IMR-90 (cell line): ENCODE measurements at regions not wholly inside any gene's neighbourhood (a gene's known extent, or its start where the extent isn't known, plus 50 kb on each side); places are given as distances from the start of the nearest gene placed in this dataset.

Experiments
- ATAC-seq: fragments of 200-7000 bp; cut with Tn5 transposase; 2 replicates; pipeline ENCODE4 v1.9.1; 2020; ENCODE audit warnings: low read depth, mild to moderate bottlenecking, moderate library complexity
- BruUV-seq: library from RNA; stranded (reverse); fragments of 400-500 nt; replicated peaks from 2 replicates; lab custom pipeline; 2021; lab: Mats Ljungman, UMichigan
- CTCF ChIA-PET: fragments of 300-600 bp; formaldehyde crosslinking; extraction: SDS; loops from one replicate; lab custom pipeline; 2021; ENCODE audit warnings: antibody characterized with exemption; lab: Yijun Ruan, JAX
- POLR2A ChIA-PET: fragments of 300-600 bp; sonication (Branson Sonifier 250); formaldehyde crosslinking; loops from one replicate; lab custom pipeline; 2022; ENCODE audit warnings: antibody characterized with exemption; ENCODE audit not compliant: unreplicated experiment; lab: Charles Lee
- DNase-seq: peaks from one replicate; pipeline ENCODE4 v3.0.0; 2013
- H2AFZ ChIP-seq: replicated peaks from 2 replicates; pipeline ENCODE3; 2013; ENCODE audit warnings: low read length, mild to moderate bottlenecking; ENCODE audit not compliant: poor library complexity
- H2AK5ac ChIP-seq: 2 replicates; pipeline ENCODE4 v1.6.1; 2013; ENCODE audit warnings: low read depth, low read length, inconsistent platforms
- H2AK9ac ChIP-seq: replicated peaks from 2 replicates; pipeline ENCODE3; 2013; ENCODE audit warnings: mild to moderate bottlenecking, low read depth, low read length, moderate library complexity; ENCODE audit not compliant: poor library complexity
- H2BK120ac ChIP-seq: 2 replicates; pipeline ENCODE4 v1.6.1; 2013; ENCODE audit warnings: low read depth, low read length, inconsistent platforms
- H2BK15ac ChIP-seq: 3 replicates; pipeline ENCODE4 v1.6.1; 2013; ENCODE audit warnings: low read depth, low read length, inconsistent platforms
- H2BK20ac ChIP-seq: 2 replicates; pipeline ENCODE4 v1.6.1; 2013; ENCODE audit warnings: low read depth, mild to moderate bottlenecking, inconsistent platforms, low read length, moderate library complexity
- H2BK5ac ChIP-seq: 2 replicates; pipeline ENCODE4 v1.6.1; 2013; ENCODE audit warnings: mild to moderate bottlenecking, low read depth, low read length, inconsistent platforms; ENCODE audit not compliant: poor library complexity, severe bottlenecking
- H3K14ac ChIP-seq: replicated peaks from 2 replicates; pipeline ENCODE4 v1.6.1; 2013; ENCODE audit warnings: low read depth, low read length, inconsistent platforms
- H3K18ac ChIP-seq: 2 replicates; pipeline ENCODE4 v1.6.1; 2013; ENCODE audit warnings: low read depth, low read length, control low read depth
- H3K23ac ChIP-seq: 2 replicates; pipeline ENCODE4 v1.6.1; 2013; ENCODE audit warnings: low read depth, low read length, inconsistent platforms
- H3K27ac ChIP-seq: 2 replicates; pipeline ENCODE4 v1.5.1; 2013; ENCODE audit warnings: mild to moderate bottlenecking, control low read depth, low read length; ENCODE audit not compliant: insufficient read depth
- H3K27me3 ChIP-seq: 2 replicates; pipeline ENCODE4 v1.6.1; 2013; ENCODE audit warnings: low read length; ENCODE audit not compliant: control insufficient read depth, insufficient read depth
- H3K36me3 ChIP-seq: 2 replicates; pipeline ENCODE4 v1.6.1; 2013; ENCODE audit warnings: low read length, mixed read lengths; ENCODE audit not compliant: control insufficient read depth, insufficient read depth
- H3K4ac ChIP-seq: 2 replicates; pipeline ENCODE4 v1.6.1; 2013; ENCODE audit warnings: low read depth, low read length, inconsistent platforms
- H3K4me1 ChIP-seq: 2 replicates; pipeline ENCODE4 v1.6.1; 2013; ENCODE audit warnings: low read length, mixed read lengths; ENCODE audit not compliant: control insufficient read depth, insufficient read depth
- H3K4me2 ChIP-seq: 2 replicates; pipeline ENCODE4 v1.6.1; 2013; ENCODE audit warnings: low read depth, mild to moderate bottlenecking, control low read depth, low read length, moderate library complexity
- H3K4me3 ChIP-seq: 2 replicates; pipeline ENCODE4 v1.5.1; 2013; ENCODE audit warnings: low read depth, mild to moderate bottlenecking, control low read depth, low read length, moderate library complexity; ENCODE audit not compliant: insufficient read depth
- H3K56ac ChIP-seq: 2 replicates; pipeline ENCODE4 v1.6.1; 2013; ENCODE audit warnings: low read length, inconsistent platforms; ENCODE audit not compliant: insufficient read depth; ENCODE audit errors: extremely low read depth
- H3K79me1 ChIP-seq, 2 experiments: 2 replicates each; pipeline ENCODE4 v1.6.1; 2013; ENCODE audit warnings: low read length in 2 of 2, inconsistent platforms in 1 of 2, low read depth in 1 of 2
- H3K9ac ChIP-seq: 2 replicates; pipeline ENCODE4 v1.6.1; 2013; ENCODE audit warnings: low read depth, low read length, control low read depth
- H3K9me1 ChIP-seq: 2 replicates; pipeline ENCODE4 v1.6.1; 2013; ENCODE audit warnings: low read length, inconsistent platforms; ENCODE audit not compliant: insufficient read depth
- H3K9me3 ChIP-seq: 2 replicates; pipeline ENCODE4 v1.6.1; 2013; ENCODE audit warnings: low read length; ENCODE audit not compliant: control insufficient read depth, insufficient read depth
- H4K20me1 ChIP-seq: 2 replicates; pipeline ENCODE4 v1.6.1; 2013; ENCODE audit warnings: low read length, inconsistent platforms; ENCODE audit not compliant: insufficient read depth
- H4K5ac ChIP-seq: 2 replicates; pipeline ENCODE4 v1.6.1; 2013; ENCODE audit warnings: mild to moderate bottlenecking, low read depth, low read length, control low read depth
- H4K8ac ChIP-seq, 2 experiments: 2 replicates each; pipeline ENCODE4 v1.6.1; 2013; ENCODE audit warnings: low read depth in 2 of 2, low read length in 2 of 2, control low read depth in 1 of 2, inconsistent platforms in 1 of 2
- H4K91ac ChIP-seq: 2 replicates; pipeline ENCODE4 v1.6.1; 2013; ENCODE audit warnings: low read depth, low read length, inconsistent platforms; ENCODE audit not compliant: insufficient read depth
- BHLHE40 ChIP-seq: fragments of 150-350 bp; IDR thresholded peaks from 2 replicates; pipeline ENCODE4 v1.6.1; 2016; ENCODE audit warnings: mild to moderate bottlenecking, low read depth, low read length
- CEBPB ChIP-seq: IDR thresholded peaks from 2 replicates; pipeline ENCODE4 v1.6.1; 2012; ENCODE audit warnings: low read depth, low read length, improper control_type of control experiment
- CHD1 ChIP-seq: IDR thresholded peaks from 2 replicates; pipeline ENCODE4 v1.6.1; 2012; ENCODE audit warnings: low read depth, low read length, improper control_type of control experiment
- FOS ChIP-seq: fragments of 150-350 bp; IDR thresholded peaks from 2 replicates; pipeline ENCODE4 v1.6.1; 2016; ENCODE audit warnings: low read depth, low read length
- MAFK ChIP-seq: IDR thresholded peaks from 2 replicates; pipeline ENCODE4 v1.6.1; 2012; ENCODE audit warnings: low read depth, low read length, improper control_type of control experiment
- MAZ ChIP-seq: IDR thresholded peaks from 2 replicates; pipeline ENCODE4 v1.6.1; 2012; ENCODE audit warnings: low read depth, mild to moderate bottlenecking, low read length, improper control_type of control experiment, moderate library complexity, borderline replicate concordance
- MXI1 ChIP-seq: IDR thresholded peaks from 2 replicates; pipeline ENCODE4 v1.6.1; 2012; ENCODE audit warnings: low read depth, mild to moderate bottlenecking, low read length, moderate library complexity, borderline replicate concordance
- NFE2L2 ChIP-seq: fragments of 150-350 bp; IDR thresholded peaks from 2 replicates; pipeline ENCODE4 v1.6.1; 2016; ENCODE audit warnings: low read depth, mild to moderate bottlenecking, low read length
- POLR2A ChIP-seq: IDR thresholded peaks from 2 replicates; pipeline ENCODE4 v1.6.1; 2012; ENCODE audit warnings: mild to moderate bottlenecking, low read depth, low read length
- RAD21 ChIP-seq: IDR thresholded peaks from 2 replicates; pipeline ENCODE4 v1.6.1; 2012; ENCODE audit warnings: low read length, improper control_type of control experiment
- RCOR1 ChIP-seq: IDR thresholded peaks from 2 replicates; pipeline ENCODE4 v1.6.1; 2012; ENCODE audit warnings: mild to moderate bottlenecking, low read length, improper control_type of control experiment; ENCODE audit not compliant: insufficient replicate concordance
- RFX5 ChIP-seq: IDR thresholded peaks from 2 replicates; pipeline ENCODE4 v1.8.0; 2012; ENCODE audit warnings: low read depth, mild to moderate bottlenecking, low read length, moderate library complexity
- SMC3 ChIP-seq: fragments of 150-350 bp; IDR thresholded peaks from 2 replicates; pipeline ENCODE4 v1.6.1; 2016; ENCODE audit warnings: low read depth, mild to moderate bottlenecking, antibody characterized with exemption, low read length, moderate library complexity
- WGBS, 2 experiments: methylation state at CpG; one replicate each; pipeline versions ENCODE4 v1.1.5 to v1.1.7; 2013; ENCODE audit warnings: missing lambda C conversion rate in 2 of 2; ENCODE audit not compliant: insufficient read length in 1 of 2; ENCODE audit errors: extremely low coverage in 2 of 2; 5-methylcytosine and 5-hydroxymethylcytosine counted together
- dilution Hi-C: fragments of 300-500 bp; cut with HindIII; formaldehyde crosslinking; loops from one replicate; pipeline ENCODE4 v1.14.3; 2018; ENCODE audit warnings: low sequenced_read_pairs; ENCODE audit not compliant: unreplicated experiment
- in situ Hi-C: fragments of 300-500 bp; cut with MboI; formaldehyde crosslinking; loops from 3 replicates; pipeline ENCODE4 v1.14.3; 2019; ENCODE audit warnings: low sequenced_read_pairs, inconsistent platforms, mixed read lengths
- intact Hi-C: fragments of 100-400 bp; cut with micrococcal nuclease; formaldehyde crosslinking; loops from 2 replicates; pipeline ENCODE4 v1.10.0; 2022
- TF ChIP-seq, protein P1 (sequence below): conservative IDR thresholded peaks from 2 replicates; pipeline ENCODE4 v1.5.1; 2012; ENCODE audit warnings: mild to moderate bottlenecking, low read depth, low read length, improper control_type of control experiment
- TF ChIP-seq, protein P2 (sequence below): fragments of 150-350 bp; IDR thresholded peaks from 2 replicates; pipeline ENCODE4 v1.6.1; 2017; ENCODE audit warnings: mild to moderate bottlenecking, antibody characterized with exemption, low read length, low read depth
- TF ChIP-seq, protein P3 (sequence below): fragments of 150-350 bp; IDR thresholded peaks from 2 replicates; pipeline ENCODE4 v1.6.1; 2016; ENCODE audit warnings: low read depth, mild to moderate bottlenecking, low read length, moderate library complexity, borderline replicate concordance

DNA sequence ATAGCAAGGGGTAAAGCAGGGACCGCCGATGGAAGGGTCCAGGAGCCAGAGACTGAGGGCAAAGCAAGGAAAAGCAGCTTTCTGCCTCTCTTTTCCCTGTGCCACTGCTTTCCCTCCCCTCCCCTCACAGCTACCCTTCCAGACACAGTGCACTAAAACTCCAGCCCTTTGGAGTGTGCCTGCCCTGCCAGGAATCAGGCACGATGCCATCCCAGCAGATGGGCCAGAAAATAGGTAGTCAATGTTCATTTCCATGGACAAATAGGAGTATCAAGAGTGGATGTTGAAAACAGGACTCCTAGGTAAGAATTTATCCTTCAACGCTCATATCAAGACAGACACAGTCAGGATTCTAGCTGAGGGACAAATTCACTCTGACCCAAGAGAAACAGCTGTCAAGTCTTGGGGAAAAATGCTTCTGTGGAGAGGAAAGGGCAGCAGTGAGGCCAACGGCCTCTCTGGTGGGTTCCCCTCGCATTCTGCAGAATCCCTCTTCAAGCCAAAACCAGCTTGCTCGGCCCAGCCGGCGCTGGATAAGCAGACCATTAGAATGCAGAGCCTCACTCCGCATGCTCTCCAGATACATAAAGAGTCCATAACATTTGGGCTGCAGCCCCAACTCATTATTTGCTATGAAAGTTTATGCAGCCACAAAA, 138.0 kb downstream of the CAAP1 start:
- dilution Hi-C loops (no loop called here), in situ Hi-C loops (no loop called here), intact Hi-C loops (no loop called here)
- Histone ChIP-seq H4K20me1 (no peaks in the 10 kb centered on the region), H3K23ac (no peak overlapping the region), H3K56ac (no peak overlapping the region), H3K4me2 (no peak overlapping the region), H3K9ac (no peak overlapping the region), H3K27me3 (no peaks in the 10 kb centered on the region; the same call in 1 of the 2 replicates), H3K18ac (no peak overlapping the region), H3K14ac (no peak overlapping the region), H3K4me1 (no peaks in the 10 kb centered on the region), H3K27ac (no peak overlapping the region), H2BK5ac (no peak overlapping the region), H3K4ac (no peak overlapping the region), H4K5ac (no peak overlapping the region), H2AFZ (no peak overlapping the region), H2BK15ac (no peak overlapping the region), H2BK120ac (no peak overlapping the region), H3K4me3 (no peak overlapping the region), H4K8ac (no peak overlapping the region), H3K9me1 (no peaks in the 10 kb centered on the region), H3K9me3 (no peaks in the 10 kb centered on the region), H3K36me3 (no peaks in the 10 kb centered on the region), H2AK5ac (no peak overlapping the region), H3K79me1 (no peaks in the 10 kb centered on the region), H2BK20ac (no peak overlapping the region), H4K91ac (no peak overlapping the region), H2AK9ac (no peak overlapping the region)
- WGBS, 2 experiments: no CpG with 5 or more reads among the region's 10 CpGs
- no TSS peak for BruUV-seq
- POLR2A ChIA-PET: no interaction called here
- no peak for DNase-seq
- CTCF ChIA-PET: no interaction called here
- no peak for TF ChIP-seq RFX5
- no peak for TF ChIP-seq MAZ
- TF ChIP-seq, protein P1, sequence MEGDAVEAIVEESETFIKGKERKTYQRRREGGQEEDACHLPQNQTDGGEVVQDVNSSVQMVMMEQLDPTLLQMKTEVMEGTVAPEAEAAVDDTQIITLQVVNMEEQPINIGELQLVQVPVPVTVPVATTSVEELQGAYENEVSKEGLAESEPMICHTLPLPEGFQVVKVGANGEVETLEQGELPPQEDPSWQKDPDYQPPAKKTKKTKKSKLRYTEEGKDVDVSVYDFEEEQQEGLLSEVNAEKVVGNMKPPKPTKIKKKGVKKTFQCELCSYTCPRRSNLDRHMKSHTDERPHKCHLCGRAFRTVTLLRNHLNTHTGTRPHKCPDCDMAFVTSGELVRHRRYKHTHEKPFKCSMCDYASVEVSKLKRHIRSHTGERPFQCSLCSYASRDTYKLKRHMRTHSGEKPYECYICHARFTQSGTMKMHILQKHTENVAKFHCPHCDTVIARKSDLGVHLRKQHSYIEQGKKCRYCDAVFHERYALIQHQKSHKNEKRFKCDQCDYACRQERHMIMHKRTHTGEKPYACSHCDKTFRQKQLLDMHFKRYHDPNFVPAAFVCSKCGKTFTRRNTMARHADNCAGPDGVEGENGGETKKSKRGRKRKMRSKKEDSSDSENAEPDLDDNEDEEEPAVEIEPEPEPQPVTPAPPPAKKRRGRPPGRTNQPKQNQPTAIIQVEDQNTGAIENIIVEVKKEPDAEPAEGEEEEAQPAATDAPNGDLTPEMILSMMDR: no peak
- TF ChIP-seq, protein P2, sequence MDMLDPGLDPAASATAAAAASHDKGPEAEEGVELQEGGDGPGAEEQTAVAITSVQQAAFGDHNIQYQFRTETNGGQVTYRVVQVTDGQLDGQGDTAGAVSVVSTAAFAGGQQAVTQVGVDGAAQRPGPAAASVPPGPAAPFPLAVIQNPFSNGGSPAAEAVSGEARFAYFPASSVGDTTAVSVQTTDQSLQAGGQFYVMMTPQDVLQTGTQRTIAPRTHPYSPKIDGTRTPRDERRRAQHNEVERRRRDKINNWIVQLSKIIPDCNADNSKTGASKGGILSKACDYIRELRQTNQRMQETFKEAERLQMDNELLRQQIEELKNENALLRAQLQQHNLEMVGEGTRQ: no peak
- TF ChIP-seq FOS: no peak
- TF ChIP-seq CEBPB: no peak
- no peak for TF ChIP-seq MAFK
- no peak for TF ChIP-seq MXI1
- no peak for TF ChIP-seq BHLHE40
- no peak for TF ChIP-seq SMC3
- no peak for TF ChIP-seq RAD21
- no peak for TF ChIP-seq RCOR1
- TF ChIP-seq, protein P3, sequence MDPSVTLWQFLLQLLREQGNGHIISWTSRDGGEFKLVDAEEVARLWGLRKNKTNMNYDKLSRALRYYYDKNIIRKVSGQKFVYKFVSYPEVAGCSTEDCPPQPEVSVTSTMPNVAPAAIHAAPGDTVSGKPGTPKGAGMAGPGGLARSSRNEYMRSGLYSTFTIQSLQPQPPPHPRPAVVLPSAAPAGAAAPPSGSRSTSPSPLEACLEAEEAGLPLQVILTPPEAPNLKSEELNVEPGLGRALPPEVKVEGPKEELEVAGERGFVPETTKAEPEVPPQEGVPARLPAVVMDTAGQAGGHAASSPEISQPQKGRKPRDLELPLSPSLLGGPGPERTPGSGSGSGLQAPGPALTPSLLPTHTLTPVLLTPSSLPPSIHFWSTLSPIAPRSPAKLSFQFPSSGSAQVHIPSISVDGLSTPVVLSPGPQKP: no peak
- TF ChIP-seq NFE2L2: no peak
- no peak for TF ChIP-seq POLR2A
- TF ChIP-seq CHD1: no peak
- ATAC-seq: no peak
